ENCODE measurements at regions not wholly inside any gene's neighbourhood (a gene's known extent, or its start where the extent isn't known, plus 50 kb on each side); places are given as distances from the start of the nearest gene placed in this dataset.

GRCh38 chr3:74787011-74787410, 172.6 kb upstream of the CNTN3 start:
- DNase-seq (ENCODE audit: low read depth in 1 of 2, low spot score in 2 of 2): no peak
- Histone ChIP-seq H2BK12ac (ENCODE audit: low read depth, low read length) (no peak overlapping the region), H3K23ac (ENCODE audit: insufficient read length) (no peak overlapping the region), H3K36me3 (ENCODE audit: control insufficient read depth in 2 of 4, insufficient read depth in 4 of 4, low read length in 3 of 4) (no peaks in the 10 kb centered on the region), H3K9ac (replicated peaks in 1 of 4; ENCODE audit: extremely low read depth in 1 of 4, low read depth in 3 of 4, low read length in 3 of 4) (no peak overlapping the region), H3K79me2 (ENCODE audit: control insufficient read depth in 1 of 2, insufficient read depth in 2 of 2, low read length in 2 of 2) (no peaks in the 10 kb centered on the region), H4K5ac (ENCODE audit: insufficient read length, low read depth, low read length) (no peak overlapping the region), H3K4me2 (ENCODE audit: insufficient read depth in 1 of 2, low read depth in 2 of 2, low read length in 2 of 2) (no peak overlapping the region), H2BK5ac (ENCODE audit: low read depth, low read length) (no peak overlapping the region), H2AK5ac (ENCODE audit: low read depth, low read length) (no peak overlapping the region), H4K20me1 (replicated peaks in 1 of 2; ENCODE audit: control insufficient read depth in 1 of 2, insufficient read depth in 2 of 2, low read length in 2 of 2) (no peaks in the 10 kb centered on the region), H2BK120ac (replicated peaks; ENCODE audit: low read depth, low read length) (no peak overlapping the region), H3K23me2 (ENCODE audit: low read depth, low read length) (no peaks in the 10 kb centered on the region), H3K4me1 (replicated peaks in 1 of 4; ENCODE audit: control insufficient read depth in 3 of 4, insufficient read depth in 4 of 4, low read length in 3 of 4) (no peaks in the 10 kb centered on the region), H3K79me1 (ENCODE audit: low read depth, low read length) (no peaks in the 10 kb centered on the region), H3K18ac (ENCODE audit: extremely low read depth, low read length) (no peak overlapping the region), H2BK15ac (ENCODE audit: low read length) (no peak overlapping the region), H3K27ac (ENCODE audit: low read depth, low read length) (no peak overlapping the region), H3K4ac (replicated peaks; ENCODE audit: insufficient read length, low read depth, low read length) (no peak overlapping the region), H2BK20ac (ENCODE audit: low read length) (no peak overlapping the region), H3K4me3 (ENCODE audit: extremely low read depth in 1 of 4, insufficient read depth in 2 of 4, low read depth in 3 of 4, low read length in 4 of 4) (no peak overlapping the region), H4K8ac (ENCODE audit: extremely low read depth, insufficient read depth, low read length) (no peak overlapping the region), H3K9me3 (ENCODE audit: insufficient read depth in 2 of 2, low read depth in 1 of 2, low read length in 1 of 2) (no peaks in the 10 kb centered on the region; a peak in 1 of 4 replicates), H3K27me3 (replicated peaks in 1 of 4; ENCODE audit: control insufficient read depth in 3 of 4, extremely low read depth in 1 of 4, insufficient read depth in 3 of 4, low read length in 3 of 4) (no peaks in the 10 kb centered on the region), H3K14ac (ENCODE audit: insufficient read length) (no peak overlapping the region), H4K91ac (replicated peaks; ENCODE audit: insufficient read length, low read length) (no peak overlapping the region), H2AFZ (ENCODE audit: low read length) (no peak overlapping the region), H3K56ac (replicated peaks; ENCODE audit: insufficient read length, low read depth, low read length) (no peak overlapping the region)
- TF ChIP-seq TAF1 (IDR thresholded peaks at IDR 0.05; ENCODE audit: low read depth, low read length): no peak
- no peak for TF ChIP-seq KDM5A (IDR thresholded peaks at IDR 0.05; ENCODE audit: low read length)
- no peak for TF ChIP-seq EP300 (IDR thresholded peaks at IDR 0.05; ENCODE audit: borderline replicate concordance in 1 of 2, low read depth in 2 of 2, low read length in 2 of 2)
- no peak for TF ChIP-seq TBP (IDR thresholded peaks at IDR 0.05; ENCODE audit: low read depth, low read length)
- TF ChIP-seq BACH1 (IDR thresholded peaks at IDR 0.05; ENCODE audit: low read length): no peak
- no peak for TF ChIP-seq SP4 (IDR thresholded peaks at IDR 0.05; ENCODE audit: low read length)
- FAIRE-seq: peak; percentile 57
- ChIA-PET POLR2A (ENCODE audit: partially characterized antibody) (no interaction called here), CTCF (ENCODE audit: partially characterized antibody) (no interaction called here)
